OCI-LY7 (cell line): ENCODE measurements at regions not wholly inside any gene's neighbourhood (a gene's known extent, or its start where the extent isn't known, plus 50 kb on each side); places are given as distances from the start of the nearest gene placed in this dataset.

Experiments
- BruUV-seq: library from RNA; stranded (reverse); fragments of 400-500 nt; replicated peaks from 2 replicates; lab custom pipeline; 2021; lab: Mats Ljungman, UMichigan
- CTCF ChIA-PET: fragments of 300-600 bp; sonication (Branson Sonifier 250); formaldehyde crosslinking; loops from one replicate; lab custom pipeline; 2022; ENCODE audit warnings: antibody characterized with exemption; ENCODE audit not compliant: unreplicated experiment; lab: Charles Lee
- POLR2A ChIA-PET: fragments of 300-600 bp; sonication (Branson Sonifier 250); formaldehyde crosslinking; loops from one replicate; lab custom pipeline; 2022; ENCODE audit warnings: antibody characterized with exemption; lab: Charles Lee
- DNase-seq: peaks from one replicate; pipeline ENCODE4 v3.0.0-alpha.2; 2015; ENCODE audit warnings: low spot score
- H2AFZ ChIP-seq: fragments of 200-600 bp; sonication (generic), shearing (Covaris generic); 2 replicates; pipeline ENCODE4 v1.6.1; 2014; ENCODE audit warnings: mild to moderate bottlenecking, antibody characterized with exemption, low read length, moderate library complexity
- H3K27ac ChIP-seq: fragments of 200-600 bp; sonication (generic); 2 replicates; pipeline ENCODE4 v1.5.1; 2014; ENCODE audit warnings: mixed run types, low read depth, mild to moderate bottlenecking, moderate library complexity, low read length, inconsistent platforms; ENCODE audit not compliant: poor library complexity, severe bottlenecking
- H3K36me3 ChIP-seq: fragments of 200-600 bp; sonication (generic); 2 replicates; pipeline ENCODE4 v1.6.1; 2014; ENCODE audit warnings: mild to moderate bottlenecking, antibody characterized with exemption, low read length, moderate library complexity, mixed read lengths; ENCODE audit not compliant: insufficient read depth
- H3K4me1 ChIP-seq: fragments of 200-600 bp; sonication (generic); 2 replicates; pipeline ENCODE4 v1.5.1; 2014; ENCODE audit warnings: mild to moderate bottlenecking, low read length; ENCODE audit not compliant: insufficient read depth, poor library complexity, severe bottlenecking
- H3K4me2 ChIP-seq: fragments of 200-600 bp; sonication (generic); 2 replicates; pipeline ENCODE4 v1.6.1; 2014; ENCODE audit warnings: mild to moderate bottlenecking, low read length
- H3K4me3 ChIP-seq: fragments of 200-600 bp; sonication (generic); 2 replicates; pipeline ENCODE4 v1.5.1; 2014; ENCODE audit warnings: mild to moderate bottlenecking, low read depth, low read length; ENCODE audit not compliant: poor library complexity, severe bottlenecking
- H3K79me2 ChIP-seq: fragments of 200-600 bp; sonication (generic); 2 replicates; pipeline ENCODE4 v1.6.1; 2016; ENCODE audit warnings: low read depth, mild to moderate bottlenecking, low read length, moderate library complexity, mixed read lengths; ENCODE audit not compliant: insufficient read depth
- H3K9me2 ChIP-seq: fragments of 200-600 bp; sonication (generic); 2 replicates; pipeline ENCODE4 v1.6.1; 2016; ENCODE audit warnings: mild to moderate bottlenecking, low read length, mixed read lengths; ENCODE audit not compliant: insufficient read depth
- H3K9me3 ChIP-seq: fragments of 200-600 bp; sonication (generic); 2 replicates; pipeline ENCODE4 v1.6.1; 2014; ENCODE audit warnings: mild to moderate bottlenecking, mixed run types, low read length, mixed read lengths
- H4K20me1 ChIP-seq: fragments of 200-600 bp; sonication (generic); 2 replicates; pipeline ENCODE4 v1.6.1; 2014; ENCODE audit warnings: mild to moderate bottlenecking, antibody characterized with exemption, low read length, moderate library complexity, mixed read lengths; ENCODE audit not compliant: insufficient read depth
- CTCF ChIP-seq: fragments of 200-600 bp; sonication (generic); conservative IDR thresholded peaks from 2 replicates; pipeline ENCODE4 v1.5.1; 2014; ENCODE audit warnings: mild to moderate bottlenecking, antibody characterized with exemption, low read length, moderate library complexity, mixed read lengths
- EZH2phosphoT487 ChIP-seq: fragments of 200-600 bp; sonication (generic); IDR thresholded peaks from 2 replicates; pipeline ENCODE4 v1.6.1; 2018; ENCODE audit warnings: low read depth, borderline replicate concordance, mild to moderate bottlenecking, mixed run types, antibody characterized with exemption, low read length, moderate library complexity, mixed read lengths
- intact Hi-C: fragments of 100-400 bp; cut with micrococcal nuclease; formaldehyde crosslinking; loops from one replicate; pipeline ENCODE4 v1.10.0; 2022; ENCODE audit not compliant: unreplicated experiment

- H3K36me3 ChIP-seq, result no peaks in the 10 kb centered on the region
- no peak overlapping the region for H3K27ac ChIP-seq
- DNase-seq, result no peak
- no peaks in the 10 kb centered on the region for H3K9me2 ChIP-seq
- ChIA-PET CTCF (no interaction called here), POLR2A (no interaction called here)
- no peak overlapping the region for H3K4me2 ChIP-seq
- H3K9me3 ChIP-seq, result 0 out of 2 replicates have a peak, but pooled peaks cover 3% of the 10 kb centered on the region
- H3K4me3 ChIP-seq, result no peak overlapping the region
- H3K4me1 ChIP-seq, result no peaks in the 10 kb centered on the region
- intact Hi-C loops, result no loop called here
- no TSS peak for BruUV-seq
- TF ChIP-seq CTCF, result no peak
- no peak for TF ChIP-seq EZH2phosphoT487
- no peaks in the 10 kb centered on the region for H3K79me2 ChIP-seq
- H2AFZ ChIP-seq, result no peak overlapping the region
- no peaks in the 10 kb centered on the region for H4K20me1 ChIP-seq
Measured at GRCh38 chr1:59156526-59157199, 140.2 kb upstream of the FGGY start.

GRCh38 chr1:59158321-59158720 lies 138.6 kb upstream of the FGGY start:
- Histone ChIP-seq H3K36me3 (no peaks in the 10 kb centered on the region), H3K4me1 (no peaks in the 10 kb centered on the region), H3K9me2 (no peaks in the 10 kb centered on the region), H3K27ac (no peak overlapping the region), H2AFZ (no peak overlapping the region), H3K9me3 (0 out of 2 replicates have a peak, but pooled peaks cover 3% of the 10 kb centered on the region), H3K4me2 (no peak overlapping the region), H3K79me2 (no peaks in the 10 kb centered on the region), H4K20me1 (no peaks in the 10 kb centered on the region), H3K4me3 (no peak overlapping the region)
- BruUV-seq, result no TSS peak
- no peak for TF ChIP-seq CTCF
- no peak for TF ChIP-seq EZH2phosphoT487
- no peak for DNase-seq
- ChIA-PET POLR2A (no interaction called here), CTCF (no interaction called here)
- intact Hi-C loops, result no loop called here

GRCh38 chr1:59159557-59160203 lies 137.2 kb upstream of the FGGY start:
- Histone ChIP-seq H3K27ac (no peak overlapping the region), H3K4me2 (no peak overlapping the region), H3K79me2 (no peaks in the 10 kb centered on the region), H3K9me3 (0 out of 2 replicates have a peak, but pooled peaks cover 3% of the 10 kb centered on the region), H3K36me3 (no peaks in the 10 kb centered on the region), H2AFZ (no peak overlapping the region), H3K4me1 (no peaks in the 10 kb centered on the region), H4K20me1 (no peaks in the 10 kb centered on the region), H3K4me3 (no peak overlapping the region), H3K9me2 (no peaks in the 10 kb centered on the region)
- ChIA-PET CTCF (no interaction called here), POLR2A (interaction anchor here (0.5 kb wide), 1 partner anchor 1769 kb away, joined by 4 read pairs; no protein-coding TSS in a partner anchor)
- no peak for DNase-seq
- TF ChIP-seq CTCF (no peak), EZH2phosphoT487 (no peak)
- intact Hi-C loops, result no loop called here
- BruUV-seq, result no TSS peak
